ENCODE measurements at regions not wholly inside any gene's neighbourhood (a gene's known extent, or its start where the extent isn't known, plus 50 kb on each side); places are given as distances from the start of the nearest gene placed in this dataset.
A peak's percentile ranks its signal among the peaks of the same experiment; 100 is the strongest.
"Not testable (repeated sequence)": the region's sequence is repeated elsewhere in the genome, so short reads cannot be mapped to it uniquely, and the experiment has no call there.

DNA sequence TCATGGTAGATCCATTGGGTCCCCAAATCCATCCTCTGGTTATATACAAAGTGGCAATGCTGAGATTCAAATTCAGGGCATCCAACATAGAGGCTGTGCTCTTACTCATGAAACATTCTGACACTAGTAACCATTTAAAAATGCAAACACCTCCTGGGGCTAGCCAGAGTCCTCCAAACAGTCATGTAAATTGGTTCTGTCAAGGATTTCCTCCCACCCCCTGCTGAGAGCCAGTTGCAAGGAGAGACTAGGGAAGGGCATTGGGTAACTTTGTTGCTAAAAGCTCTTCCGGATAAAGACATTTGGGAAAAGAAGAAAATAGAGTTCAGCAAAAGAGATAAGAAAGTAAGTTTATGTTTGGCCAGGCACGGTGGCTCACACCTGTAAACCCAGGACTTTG lies 58.3 kb downstream of the ART5 start:
- H3K4me3 ChIP-seq; ATAC-seq; DNase-seq; H3K9me3 ChIP-seq; intact Hi-C loops (cut with DNase I, micrococcal nuclease); H3K36me3 ChIP-seq (ENCODE audit: low read depth); H3K4me1 ChIP-seq (ENCODE audit: low read depth): not testable (repeated sequence)

DNA sequence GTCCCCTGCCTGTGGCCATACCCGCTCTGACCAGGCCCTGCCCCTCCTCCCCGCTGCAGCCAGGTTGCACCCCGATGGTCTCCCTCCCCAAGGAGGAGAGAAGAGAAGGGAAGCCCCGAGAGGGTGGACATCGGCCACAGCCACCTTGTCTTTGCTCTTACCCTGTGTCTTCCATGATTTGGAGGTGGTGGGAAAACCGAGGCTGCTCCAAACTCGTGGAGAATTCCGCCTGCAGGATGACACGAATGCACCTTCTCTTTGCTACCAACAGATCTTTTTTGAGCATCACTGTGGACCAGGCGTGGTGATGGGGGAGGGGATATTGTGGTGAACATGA lies 60.4 kb downstream of the ART5 start:
- H3K4me1 ChIP-seq (ENCODE audit: low read depth); intact Hi-C loops (cut with DNase I, micrococcal nuclease); H3K4me3 ChIP-seq; H3K36me3 ChIP-seq (ENCODE audit: low read depth); H3K9me3 ChIP-seq; DNase-seq; ATAC-seq: not testable (repeated sequence)

DNA sequence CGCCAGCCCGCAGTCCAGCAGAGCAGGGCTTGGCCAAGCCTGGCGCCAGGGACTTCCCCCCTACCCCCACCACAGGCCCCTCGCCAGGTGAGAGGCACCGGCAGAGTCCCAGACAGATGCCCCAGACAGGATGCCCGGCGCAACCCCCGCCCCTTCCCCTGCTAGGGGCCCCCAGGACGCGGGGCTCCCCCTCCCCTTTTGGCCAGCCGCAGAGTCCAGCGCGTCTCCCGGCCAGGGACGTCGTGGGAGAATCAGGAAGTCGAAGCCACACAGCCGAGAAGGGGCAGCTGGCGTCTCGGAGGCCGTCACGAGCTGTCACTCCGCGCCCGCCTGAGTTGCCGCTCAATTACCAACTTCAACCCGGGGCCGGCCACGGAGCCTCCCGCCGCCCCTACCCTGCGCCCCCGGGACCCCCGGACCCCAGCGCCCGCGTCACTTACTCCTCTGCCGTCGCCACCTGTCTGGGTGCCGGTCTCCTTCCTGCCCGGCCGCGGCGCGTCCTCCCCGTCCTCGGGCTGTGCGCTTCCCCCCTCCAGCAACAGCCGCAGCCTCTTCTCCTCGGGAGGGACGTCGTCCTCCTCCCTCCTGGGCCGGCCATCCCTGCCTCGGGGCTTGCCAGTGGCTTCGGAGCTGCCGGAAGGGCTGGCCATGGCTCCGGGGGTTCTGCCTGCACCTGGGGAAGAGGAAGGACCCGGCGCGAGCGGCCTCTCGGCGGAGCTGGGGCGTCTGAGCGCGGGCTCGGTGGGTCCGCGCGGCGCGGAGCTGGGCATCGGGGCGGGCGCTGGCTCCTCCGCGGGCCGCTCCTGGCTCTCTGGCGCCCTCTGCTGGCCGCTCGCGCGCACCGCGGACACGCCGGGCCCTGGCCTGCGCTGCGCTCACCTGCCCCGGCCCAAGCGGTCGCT lies 61.1 kb downstream of the ART5 start:
- H3K4me1 ChIP-seq (ENCODE audit: low read depth); ATAC-seq; H3K9me3 ChIP-seq; intact Hi-C loops (cut with DNase I, micrococcal nuclease); H3K4me3 ChIP-seq; H3K36me3 ChIP-seq (ENCODE audit: low read depth): not testable (repeated sequence)
- peak; percentile 62 to 86 (median 73) for DNase-seq
- TF ChIP-seq, protein P1, sequence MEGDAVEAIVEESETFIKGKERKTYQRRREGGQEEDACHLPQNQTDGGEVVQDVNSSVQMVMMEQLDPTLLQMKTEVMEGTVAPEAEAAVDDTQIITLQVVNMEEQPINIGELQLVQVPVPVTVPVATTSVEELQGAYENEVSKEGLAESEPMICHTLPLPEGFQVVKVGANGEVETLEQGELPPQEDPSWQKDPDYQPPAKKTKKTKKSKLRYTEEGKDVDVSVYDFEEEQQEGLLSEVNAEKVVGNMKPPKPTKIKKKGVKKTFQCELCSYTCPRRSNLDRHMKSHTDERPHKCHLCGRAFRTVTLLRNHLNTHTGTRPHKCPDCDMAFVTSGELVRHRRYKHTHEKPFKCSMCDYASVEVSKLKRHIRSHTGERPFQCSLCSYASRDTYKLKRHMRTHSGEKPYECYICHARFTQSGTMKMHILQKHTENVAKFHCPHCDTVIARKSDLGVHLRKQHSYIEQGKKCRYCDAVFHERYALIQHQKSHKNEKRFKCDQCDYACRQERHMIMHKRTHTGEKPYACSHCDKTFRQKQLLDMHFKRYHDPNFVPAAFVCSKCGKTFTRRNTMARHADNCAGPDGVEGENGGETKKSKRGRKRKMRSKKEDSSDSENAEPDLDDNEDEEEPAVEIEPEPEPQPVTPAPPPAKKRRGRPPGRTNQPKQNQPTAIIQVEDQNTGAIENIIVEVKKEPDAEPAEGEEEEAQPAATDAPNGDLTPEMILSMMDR (IDR thresholded peaks at IDR 0.05) = peak; percentile 93

DNA sequence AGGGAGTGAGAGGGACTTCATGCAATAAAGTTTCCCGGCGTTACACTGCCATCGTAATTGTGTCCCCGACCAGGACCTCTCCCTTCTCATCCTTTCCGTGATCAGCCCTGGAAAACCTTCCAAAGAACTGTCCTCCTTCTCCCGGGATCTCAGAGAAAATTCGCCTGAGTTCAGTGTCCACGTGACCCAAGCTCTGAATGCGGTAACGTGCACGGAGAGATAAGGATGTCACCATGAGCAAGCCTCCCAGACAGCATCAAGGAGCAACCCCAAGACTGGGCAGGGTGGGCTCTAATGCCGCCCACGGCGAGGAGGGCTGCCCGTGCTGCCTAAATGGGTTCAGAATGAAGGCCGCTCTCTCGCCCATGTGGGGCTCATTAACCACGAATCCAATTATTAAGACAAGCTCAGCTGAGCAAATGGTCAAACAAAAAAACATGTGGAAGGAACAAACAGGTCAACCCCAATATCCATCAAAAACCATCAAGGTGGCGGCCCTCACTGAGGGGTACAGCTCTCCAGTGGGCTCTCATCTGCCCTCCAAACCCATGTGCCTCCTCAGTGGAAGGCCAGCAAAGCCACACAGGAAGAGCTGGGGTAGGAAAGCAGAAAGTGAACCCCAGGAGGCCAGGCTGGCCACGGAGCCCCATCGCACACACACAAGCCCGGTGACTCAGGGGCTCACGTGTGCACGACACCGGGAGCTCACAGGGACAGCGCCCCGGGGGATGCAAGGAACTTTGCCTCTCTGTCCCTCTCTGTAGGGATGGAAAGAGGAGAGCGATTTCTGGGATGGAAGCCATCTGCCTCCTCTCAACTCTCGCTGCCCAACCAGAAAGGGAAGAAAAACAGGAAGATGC lies 62.0 kb downstream of the ART5 start:
- H3K4me3 ChIP-seq; intact Hi-C loops (cut with DNase I, micrococcal nuclease); H3K36me3 ChIP-seq (ENCODE audit: low read depth); ATAC-seq; DNase-seq; H3K9me3 ChIP-seq; H3K4me1 ChIP-seq (ENCODE audit: low read depth): not testable (repeated sequence)

DNA sequence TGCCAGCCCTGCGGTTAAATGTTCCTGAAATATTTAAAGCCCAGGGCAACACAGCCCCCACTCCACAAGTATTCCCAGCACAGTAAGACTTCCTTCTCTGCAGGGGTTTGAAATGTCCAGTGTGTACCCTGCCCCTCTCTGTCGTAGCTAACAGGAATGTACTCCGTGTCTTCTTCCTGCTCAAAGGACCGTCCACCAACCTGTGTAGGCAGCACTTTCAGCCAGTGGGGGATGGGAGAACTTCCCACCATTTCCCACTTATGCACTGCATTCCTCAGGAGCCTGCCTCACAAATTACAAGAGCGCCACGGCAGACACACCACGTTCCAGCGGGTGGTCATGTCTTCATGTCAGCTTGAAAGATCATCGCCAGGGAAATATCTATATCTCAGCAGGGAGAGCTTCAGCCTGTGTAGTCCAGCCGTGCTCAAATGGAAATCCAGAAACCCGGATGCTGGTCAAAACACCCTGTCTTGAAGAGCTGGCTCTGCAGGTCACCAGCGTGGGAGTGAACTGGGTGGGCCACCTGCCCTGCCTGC lies 65.7 kb downstream of the ART5 start:
- ATAC-seq; H3K9me3 ChIP-seq; H3K4me1 ChIP-seq (ENCODE audit: low read depth); H3K4me3 ChIP-seq; DNase-seq; H3K36me3 ChIP-seq (ENCODE audit: low read depth); intact Hi-C loops (cut with DNase I, micrococcal nuclease): not testable (repeated sequence)

DNA sequence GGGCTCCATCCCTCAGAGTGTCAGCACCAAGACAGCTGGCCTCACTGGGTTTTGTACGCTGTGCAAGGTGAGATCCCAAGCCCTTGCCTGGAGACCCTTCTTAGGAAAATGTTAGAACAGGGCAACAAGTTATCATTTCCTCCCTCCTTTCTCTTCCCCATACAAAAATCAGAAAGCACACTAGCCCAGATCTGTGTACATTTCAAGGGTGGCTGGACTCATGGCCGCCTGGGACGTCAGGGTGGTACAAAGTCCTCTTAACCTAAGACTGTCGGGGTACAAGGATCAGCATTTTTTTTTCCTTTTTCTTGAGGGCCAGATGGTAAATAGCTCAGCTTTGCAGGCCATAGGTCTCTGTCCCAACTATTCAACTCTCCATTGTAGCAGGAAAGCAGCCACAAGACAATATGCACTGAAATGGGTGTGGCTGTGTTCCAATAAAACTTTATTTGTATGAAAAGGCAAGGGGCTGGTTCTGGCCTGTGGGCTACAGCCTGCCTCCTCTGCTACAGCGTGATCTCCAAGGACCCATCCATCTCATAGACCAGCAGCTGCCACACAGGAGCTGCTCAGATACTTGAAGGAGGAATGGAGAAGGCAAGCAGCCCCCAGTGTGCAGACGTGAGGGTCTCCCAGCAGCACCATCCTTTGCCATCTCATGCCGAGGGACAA lies 68.7 kb downstream of the ART5 start:
- peak; percentile 25 for ATAC-seq
- intact Hi-C loops (cut with DNase I, micrococcal nuclease); H3K36me3 ChIP-seq (ENCODE audit: low read depth); H3K4me3 ChIP-seq; DNase-seq; H3K4me1 ChIP-seq (ENCODE audit: low read depth); H3K9me3 ChIP-seq: not testable (repeated sequence)

DNA sequence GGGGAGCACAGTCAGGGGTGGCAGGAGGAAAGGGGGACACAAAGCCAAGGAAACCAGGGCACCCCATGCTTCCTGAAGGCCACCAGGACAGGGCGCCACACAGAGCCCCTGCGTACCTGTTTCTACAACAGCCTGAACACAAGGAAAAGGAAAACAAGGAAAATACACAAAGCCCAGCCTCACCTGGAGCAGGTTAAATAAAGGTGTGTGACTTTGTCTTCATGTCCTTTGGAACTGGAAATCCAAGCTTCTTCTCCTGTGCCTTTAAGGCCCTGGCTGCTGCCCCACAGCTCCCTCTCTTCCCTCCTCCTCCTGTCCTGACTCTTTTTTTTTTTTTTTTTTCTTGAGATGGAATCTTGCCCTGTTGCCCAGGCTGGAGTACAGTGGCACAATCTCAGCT lies 70.0 kb downstream of the ART5 start:
- H3K36me3 ChIP-seq (ENCODE audit: low read depth); intact Hi-C loops (cut with DNase I, micrococcal nuclease); H3K9me3 ChIP-seq; H3K4me3 ChIP-seq; H3K4me1 ChIP-seq (ENCODE audit: low read depth): not testable (repeated sequence)
- ATAC-seq (peak; percentile 98), DNase-seq (peak; percentile 60 to 76 (median 67))

DNA sequence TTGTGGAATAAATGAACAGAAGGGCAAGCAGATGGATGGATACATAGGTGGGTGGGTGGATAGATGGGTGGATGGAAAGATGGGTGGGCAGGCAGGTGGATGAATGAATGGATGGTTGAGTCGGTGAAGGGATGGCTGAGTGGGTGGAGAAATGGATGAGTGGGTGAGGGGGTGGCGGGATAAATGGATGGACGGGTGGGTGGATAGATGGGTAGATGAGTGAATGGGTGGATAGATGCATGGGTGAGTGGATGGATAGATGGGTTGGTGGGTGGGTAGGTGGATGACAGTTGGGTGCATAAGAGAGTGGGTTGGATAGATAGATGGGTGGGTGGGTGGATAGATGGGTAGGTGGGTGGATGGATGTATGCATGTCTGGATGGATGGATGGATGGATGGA lies 76.0 kb downstream of the ART5 start:
- ATAC-seq; H3K4me3 ChIP-seq; DNase-seq; H3K4me1 ChIP-seq (ENCODE audit: low read depth); H3K36me3 ChIP-seq (ENCODE audit: low read depth); H3K9me3 ChIP-seq; intact Hi-C loops (cut with DNase I, micrococcal nuclease): not testable (repeated sequence)

DNA sequence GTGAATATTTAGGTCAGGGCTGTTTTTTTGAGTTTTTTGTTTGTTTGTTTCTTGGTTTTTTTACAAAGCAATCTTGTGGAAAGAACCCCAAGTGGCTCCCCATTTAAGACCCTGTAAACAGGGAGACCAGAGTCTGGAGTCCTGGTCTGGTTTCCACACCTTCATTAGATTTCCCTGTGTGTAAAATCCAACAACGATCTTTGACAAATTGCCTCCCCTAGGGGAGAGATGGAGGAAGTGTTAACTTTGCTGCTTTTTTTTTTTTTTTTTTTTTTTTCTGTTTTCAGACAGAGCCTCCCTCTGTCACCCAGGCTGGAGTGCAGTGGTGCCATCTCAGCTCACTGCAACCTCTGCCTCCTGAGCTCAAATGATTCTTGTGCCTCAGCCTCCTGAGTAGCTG lies 77.4 kb downstream of the ART5 start:
- ATAC-seq; H3K36me3 ChIP-seq (ENCODE audit: low read depth); intact Hi-C loops (cut with DNase I, micrococcal nuclease); H3K4me3 ChIP-seq; H3K4me1 ChIP-seq (ENCODE audit: low read depth); H3K9me3 ChIP-seq; DNase-seq: not testable (repeated sequence)
- TF ChIP-seq, protein P1 (IDR thresholded peaks at IDR 0.05) = peak; percentile 9

DNA sequence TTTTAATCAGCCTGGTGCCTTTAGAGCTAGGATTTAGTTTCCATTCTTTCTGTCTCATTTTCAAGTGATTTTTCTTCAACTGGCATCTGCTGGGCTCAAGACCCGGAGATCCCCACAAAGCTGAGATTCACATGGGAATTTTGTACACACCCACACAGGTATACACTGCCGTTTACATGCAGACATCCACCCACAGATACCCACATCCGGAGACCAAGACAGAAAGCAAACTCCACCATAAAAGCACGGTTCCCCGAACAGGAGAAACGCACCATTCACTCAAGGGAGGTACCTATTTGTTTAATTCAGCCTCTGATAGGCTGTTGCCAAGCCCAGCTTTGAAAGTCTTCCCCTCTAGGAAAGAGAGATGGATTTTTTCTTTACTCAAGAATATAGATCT lies 87.2 kb downstream of the ART5 start:
- intact Hi-C loops (cut with DNase I, micrococcal nuclease); H3K4me1 ChIP-seq (ENCODE audit: low read depth); ATAC-seq; H3K36me3 ChIP-seq (ENCODE audit: low read depth); H3K4me3 ChIP-seq; DNase-seq; H3K9me3 ChIP-seq: not testable (repeated sequence)

DNA sequence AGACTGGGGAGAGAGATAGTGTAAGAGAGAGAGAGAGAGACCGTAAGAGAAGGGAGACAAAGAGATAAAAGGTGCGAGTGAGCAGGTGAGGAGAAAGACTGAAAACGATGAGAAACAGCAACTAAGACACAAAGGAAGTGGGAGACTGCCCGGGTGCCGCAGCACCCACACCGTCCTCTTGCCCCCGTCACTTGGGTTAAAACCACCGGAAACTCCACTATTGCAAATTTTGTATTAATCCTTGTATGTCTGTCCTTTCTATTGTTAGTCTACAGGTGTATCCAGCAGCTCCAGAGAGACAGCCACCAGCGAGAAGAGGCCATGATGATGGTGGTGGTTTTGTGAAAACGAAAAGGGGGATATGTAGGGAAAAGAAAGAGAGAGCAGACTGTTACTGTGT lies 96.8 kb downstream of the ART5 start:
- H3K4me3 ChIP-seq; DNase-seq; ATAC-seq; H3K36me3 ChIP-seq (ENCODE audit: low read depth); H3K4me1 ChIP-seq (ENCODE audit: low read depth); intact Hi-C loops (cut with DNase I, micrococcal nuclease); H3K9me3 ChIP-seq: not testable (repeated sequence)
